Breast epithelium (tissue), 4 donors: ENCODE measurements at regions not wholly inside any gene's neighbourhood (a gene's known extent, or its start where the extent isn't known, plus 50 kb on each side); places are given as distances from the start of the nearest gene placed in this dataset.
A peak's percentile ranks its signal among the peaks of the same experiment; 100 is the strongest.

Source experiments
- DNase-seq, 2 donors: peaks; one replicate each; pipeline ENCODE4 v3.0.0-alpha.2; 2019; ENCODE audit warnings: low spot score in 2 of 2
- H3K27ac ChIP-seq, 2 donors: fragments of 200-600 bp; sonication (generic) in 1 of 2; one replicate each; pipeline ENCODE4 v1.5.1; 2016 to 2019; ENCODE audit warnings: mild to moderate bottlenecking in 1 of 2
- H3K27me3 ChIP-seq, 2 donors: fragments of 200-600 bp; sonication (generic) in 1 of 2; one replicate each; pipeline versions ENCODE4 v1.5.1 to v1.6.0; 2017 to 2019; ENCODE audit warnings: control low read depth in 1 of 2, mild to moderate bottlenecking in 1 of 2
- H3K36me3 ChIP-seq: fragments of 200-600 bp; one replicate; pipeline ENCODE4 v1.5.1; 2019
- H3K4me1 ChIP-seq, 2 donors: fragments of 200-600 bp; sonication (generic); one replicate each; pipeline ENCODE4 v1.5.1; 2016 to 2019; ENCODE audit warnings: control low read depth in 1 of 2
- H3K4me3 ChIP-seq, 3 donors: fragments of 200-600 bp; sonication (generic); 1 replicate in 2 of 3; 2 replicates in 1 of 3; pipeline ENCODE4 v1.5.1; 2016 to 2019; ENCODE audit warnings: mild to moderate bottlenecking in 3 of 3, moderate library complexity in 2 of 3
- H3K9me3 ChIP-seq, 2 donors: fragments of 200-600 bp; sonication (generic) in 1 of 2; one replicate each; pipeline ENCODE4 v1.5.1; 2016 to 2019; ENCODE audit warnings: control low read depth in 1 of 2
- POLR2A ChIP-seq: fragments of 450-650 bp; IDR thresholded peaks from one replicate; pipeline ENCODE4 v1.6.1; 2016; ENCODE audit warnings: antibody characterized with exemption, mild to moderate bottlenecking, moderate library complexity
- POLR2AphosphoS5 ChIP-seq, 3 donors: sonication (generic); formaldehyde crosslinking; IDR thresholded peaks; one replicate each; pipeline ENCODE4 v1.6.1; 2017; ENCODE audit warnings: antibody characterized with exemption in 3 of 3
- intact Hi-C: fragments of 100-400 bp; cut with DNase I; formaldehyde crosslinking; loops from one replicate; pipeline ENCODE4 v1.15.1; 2023; ENCODE audit warnings: low total_unique reads
- TF ChIP-seq, protein P1 (sequence below), 3 donors: fragments of 450-650 bp; IDR thresholded peaks; one replicate each; pipeline ENCODE4 v1.5.1; 2016 to 2017; ENCODE audit warnings: antibody characterized with exemption in 3 of 3, mild to moderate bottlenecking in 3 of 3, moderate library complexity in 3 of 3

DNA sequence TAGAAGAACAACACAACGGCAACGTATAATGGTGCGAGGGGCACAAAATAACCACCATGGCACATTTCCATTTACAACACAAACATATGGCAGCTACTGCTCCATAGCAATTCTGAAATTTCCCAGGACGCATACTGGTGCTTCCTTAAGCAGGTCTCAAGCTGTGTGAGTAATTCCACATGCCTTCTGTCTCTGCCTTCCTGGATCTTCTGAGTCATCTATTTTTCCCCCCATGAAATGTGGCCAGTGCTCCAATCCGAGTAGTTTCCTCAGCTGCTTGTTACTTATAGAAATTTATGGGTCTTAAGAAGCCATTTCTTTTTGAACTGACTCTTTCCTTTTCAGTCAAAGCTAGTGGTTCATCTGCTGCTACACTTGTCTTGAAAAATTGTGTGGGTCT is 256.6 kb upstream of the KLF6 start:
- TF ChIP-seq POLR2AphosphoS5 (IDR thresholded peaks at IDR 0.05) (no peak), POLR2A (no peak)
- TF ChIP-seq, protein P1, sequence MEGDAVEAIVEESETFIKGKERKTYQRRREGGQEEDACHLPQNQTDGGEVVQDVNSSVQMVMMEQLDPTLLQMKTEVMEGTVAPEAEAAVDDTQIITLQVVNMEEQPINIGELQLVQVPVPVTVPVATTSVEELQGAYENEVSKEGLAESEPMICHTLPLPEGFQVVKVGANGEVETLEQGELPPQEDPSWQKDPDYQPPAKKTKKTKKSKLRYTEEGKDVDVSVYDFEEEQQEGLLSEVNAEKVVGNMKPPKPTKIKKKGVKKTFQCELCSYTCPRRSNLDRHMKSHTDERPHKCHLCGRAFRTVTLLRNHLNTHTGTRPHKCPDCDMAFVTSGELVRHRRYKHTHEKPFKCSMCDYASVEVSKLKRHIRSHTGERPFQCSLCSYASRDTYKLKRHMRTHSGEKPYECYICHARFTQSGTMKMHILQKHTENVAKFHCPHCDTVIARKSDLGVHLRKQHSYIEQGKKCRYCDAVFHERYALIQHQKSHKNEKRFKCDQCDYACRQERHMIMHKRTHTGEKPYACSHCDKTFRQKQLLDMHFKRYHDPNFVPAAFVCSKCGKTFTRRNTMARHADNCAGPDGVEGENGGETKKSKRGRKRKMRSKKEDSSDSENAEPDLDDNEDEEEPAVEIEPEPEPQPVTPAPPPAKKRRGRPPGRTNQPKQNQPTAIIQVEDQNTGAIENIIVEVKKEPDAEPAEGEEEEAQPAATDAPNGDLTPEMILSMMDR (IDR thresholded peaks at IDR 0.05): no peak
- intact Hi-C loops: no loop called here
- H3K9me3 ChIP-seq: peaks cover 5 to 23% of the 10 kb centered on the region in 2 donors
- H3K27ac ChIP-seq: no peak overlapping the region
- no peaks in the 10 kb centered on the region for H3K27me3 ChIP-seq
- no peak for DNase-seq
- H3K4me3 ChIP-seq: no peak overlapping the region
- no peaks in the 10 kb centered on the region for H3K36me3 ChIP-seq
- no peaks in the 10 kb centered on the region for H3K4me1 ChIP-seq

DNA sequence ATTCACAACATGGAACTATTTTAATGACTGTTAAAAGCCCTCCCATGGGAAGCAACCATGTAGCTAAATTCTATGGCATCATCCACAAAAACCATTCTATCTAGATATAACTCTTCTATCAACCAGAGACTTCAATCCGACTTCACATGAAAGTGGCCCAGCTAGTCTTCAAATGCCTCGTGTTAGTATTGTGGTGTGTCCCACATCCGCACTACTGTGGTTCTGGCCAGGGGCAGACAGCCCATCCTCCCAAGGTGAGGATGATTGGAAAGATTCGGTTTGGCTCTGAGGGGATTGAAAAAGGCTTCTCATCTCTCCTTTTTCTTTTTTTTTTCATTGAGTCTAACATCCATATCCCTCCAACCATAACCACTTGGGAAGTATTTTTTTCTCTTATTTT is 253.0 kb upstream of the KLF6 start:
- Histone ChIP-seq H3K9me3 (peaks cover 5 to 23% of the 10 kb centered on the region in 2 donors), H3K4me3 (no peak overlapping the region), H3K27ac (no peak overlapping the region), H3K4me1 (no peaks in the 10 kb centered on the region), H3K36me3 (no peaks in the 10 kb centered on the region), H3K27me3 (no peaks in the 10 kb centered on the region)
- DNase-seq: no peak
- no peak for TF ChIP-seq POLR2A
- TF ChIP-seq, protein P1 (IDR thresholded peaks at IDR 0.05): no peak
- TF ChIP-seq POLR2AphosphoS5 (IDR thresholded peaks at IDR 0.05): no peak
- intact Hi-C loops: no loop called here

DNA sequence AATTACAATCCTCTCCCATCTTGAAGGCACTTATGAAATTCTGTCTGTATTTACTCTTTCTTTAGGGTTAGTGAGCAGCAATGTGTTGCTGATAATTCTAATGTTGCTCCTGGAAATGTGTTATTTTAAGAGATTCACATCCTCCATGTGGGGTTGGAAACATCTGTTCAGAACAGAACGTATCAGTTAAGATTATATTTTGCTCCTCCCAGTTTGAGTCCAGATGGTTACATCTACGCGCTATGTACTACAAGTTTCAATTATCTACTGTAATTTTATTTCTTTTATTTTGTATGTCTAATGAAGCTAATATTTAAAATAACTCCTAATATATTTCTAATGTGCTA is 250.6 kb upstream of the KLF6 start:
- no peak for TF ChIP-seq POLR2AphosphoS5 (IDR thresholded peaks at IDR 0.05)
- TF ChIP-seq, protein P1 (IDR thresholded peaks at IDR 0.05): no peak
- no peak for TF ChIP-seq POLR2A
- Histone ChIP-seq H3K36me3 (no peaks in the 10 kb centered on the region), H3K27ac (peak overlapping the region in 1 of 2 donors; percentile 45), H3K9me3 (no peaks in the 10 kb centered on the region), H3K4me1 (no peaks in the 10 kb centered on the region), H3K4me3 (peak overlapping the region in 2 of 3 donors; percentile 19 to 48), H3K27me3 (no peaks in the 10 kb centered on the region)
- no peak for DNase-seq
- intact Hi-C loops: no loop called here

DNA sequence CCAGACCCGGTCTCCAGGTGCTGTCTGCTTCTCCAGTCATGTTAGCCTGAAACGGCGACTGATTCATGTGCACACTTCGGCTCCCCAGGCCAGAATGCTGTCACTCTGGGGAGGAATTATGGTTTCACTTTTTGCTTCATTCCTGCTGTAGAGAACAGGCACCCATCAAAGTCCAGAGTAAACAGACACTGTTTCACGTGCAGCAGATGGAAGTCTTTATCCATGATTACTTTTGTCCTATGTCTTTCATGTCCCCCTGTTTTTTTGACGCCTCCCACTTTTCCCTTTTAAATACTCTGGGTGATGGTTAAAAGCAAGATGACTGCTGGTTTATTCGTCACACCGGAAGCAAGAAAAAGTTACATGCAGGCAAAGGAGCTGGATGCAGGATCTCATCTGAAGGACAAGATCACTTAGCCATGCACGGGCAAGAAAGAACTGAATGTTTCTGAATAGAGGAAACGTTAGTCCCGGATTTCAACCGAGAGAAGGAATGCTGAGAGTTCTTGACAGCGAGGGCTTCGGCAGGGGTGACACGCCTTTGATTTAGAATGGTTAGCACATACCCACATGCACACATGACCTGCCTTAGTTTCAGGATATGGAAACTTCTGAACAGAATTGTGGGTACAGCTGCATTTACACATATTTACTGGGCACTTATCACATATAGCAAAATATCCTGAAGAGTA is 250.0 kb upstream of the KLF6 start:
- Histone ChIP-seq H3K9me3 (no peaks in the 10 kb centered on the region), H3K36me3 (no peaks in the 10 kb centered on the region), H3K4me3 (peak overlapping the region in 2 of 3 donors; percentile 19 to 48), H3K27ac (peak overlapping the region; percentile 38 to 45), H3K4me1 (no peaks in the 10 kb centered on the region), H3K27me3 (no peaks in the 10 kb centered on the region)
- no peak for DNase-seq
- TF ChIP-seq, protein P1 (IDR thresholded peaks at IDR 0.05): no peak
- TF ChIP-seq POLR2A (no peak), POLR2AphosphoS5 (IDR thresholded peaks at IDR 0.05) (no peak)
- intact Hi-C loops: no loop called here

DNA sequence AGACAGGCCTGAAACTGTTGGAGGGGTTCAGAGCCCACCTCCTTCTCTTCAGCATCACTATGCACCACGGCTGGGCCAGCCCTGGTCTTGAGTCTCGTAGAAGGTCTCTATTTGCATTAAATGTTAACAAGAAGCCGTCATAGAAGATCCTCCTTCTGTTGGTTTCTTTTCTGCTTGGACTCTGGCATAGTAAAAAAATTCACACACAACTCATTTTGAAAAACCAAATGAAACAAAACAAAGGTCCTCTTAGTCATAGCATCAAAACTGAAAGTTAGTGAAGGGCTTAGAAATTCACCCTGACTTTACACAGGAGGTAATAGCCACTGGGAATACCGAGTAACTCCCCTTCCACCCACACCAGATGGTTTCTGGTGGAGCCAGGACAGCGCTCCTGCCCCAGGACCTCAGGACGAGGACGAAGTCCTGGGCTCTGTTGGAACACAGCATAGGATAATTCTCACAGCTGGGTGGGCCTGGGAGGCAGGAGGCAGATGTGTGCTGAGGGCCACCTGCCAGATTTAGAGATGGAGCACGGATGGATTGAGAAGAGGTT is 248.4 kb upstream of the KLF6 start:
- Histone ChIP-seq H3K4me3 (no peak overlapping the region), H3K9me3 (no peaks in the 10 kb centered on the region), H3K36me3 (no peaks in the 10 kb centered on the region), H3K4me1 (no peaks in the 10 kb centered on the region), H3K27ac (no peak overlapping the region), H3K27me3 (no peaks in the 10 kb centered on the region)
- TF ChIP-seq POLR2AphosphoS5 (IDR thresholded peaks at IDR 0.05) (no peak), POLR2A (no peak)
- TF ChIP-seq, protein P1 (IDR thresholded peaks at IDR 0.05): no peak
- DNase-seq: no peak
- intact Hi-C loops: no loop called here
